K562 (cell line): ENCODE measurements at regions not wholly inside any gene's neighbourhood (a gene's known extent, or its start where the extent isn't known, plus 50 kb on each side); places are given as distances from the start of the nearest gene placed in this dataset.

Experiments
- ATAC-seq: fragments of 200-7000 bp; cut with Tn5 transposase; 3 replicates; pipeline ENCODE4 v1.9.1; 2020; ENCODE audit warnings: moderate library complexity
- BruUV-seq: library from RNA; stranded (reverse); fragments of 400-500 nt; replicated peaks from 2 replicates; lab custom pipeline; 2021; lab: Mats Ljungman, UMichigan
- CTCF ChIA-PET: fragments of 300-600 bp; formaldehyde crosslinking; extraction: SDS; loops from one replicate; lab custom pipeline; 2021; ENCODE audit warnings: low intra/inter-chr PET ratio; lab: Yijun Ruan, JAX
- POLR2A ChIA-PET: fragments of 300-600, 350-650 bp; sonication (Branson Sonifier 250); formaldehyde crosslinking; extraction: SDS; loops from one replicate; lab custom pipeline; 2021; ENCODE audit warnings: antibody characterized with exemption, inconsistent platforms; lab: Yijun Ruan, JAX
- DNase-seq, 4 experiments: peaks; one replicate each; pipeline versions ENCODE4 v3.0.0 to v3.0.0-alpha.2; 2011 to 2018; ENCODE audit warnings: low spot score in 3 of 4, mixed read lengths in 3 of 4; ENCODE audit errors: extremely low read depth in 1 of 4
- FAIRE-seq: peaks from 2 replicates; lab custom pipeline; 2011; peaks lifted over from hg19 to GRCh38; lab: Jason Lieb, UNC
- H2AFZ ChIP-seq: 2 replicates; pipeline ENCODE4 v1.6.0; 2011; ENCODE audit warnings: low read depth, low read length, control low read depth, inconsistent platforms
- H3K27ac ChIP-seq: fragments of 200-600 bp; 3 replicates; pipeline ENCODE4 v1.8.0; 2011; ENCODE audit warnings: low read depth, mild to moderate bottlenecking, control low read depth, inconsistent platforms, low read length, moderate library complexity, mixed read lengths; ENCODE audit errors: extremely low read depth
- H3K27me3 ChIP-seq, 2 experiments: fragments of 300-600 bp in 1 of 2; 2 replicates in 1 of 2; 3 replicates in 1 of 2; pipeline versions ENCODE4 v1.6.0 to v1.8.0; 2011; ENCODE audit warnings: inconsistent platforms in 2 of 2, low read length in 2 of 2, mild to moderate bottlenecking in 1 of 2, mixed read lengths in 1 of 2, moderate library complexity in 1 of 2; ENCODE audit not compliant: control insufficient read depth in 2 of 2, insufficient read depth in 2 of 2
- H3K36me3 ChIP-seq: fragments of 300-600 bp; 3 replicates; pipeline ENCODE4 v1.8.0; 2011; ENCODE audit warnings: mild to moderate bottlenecking, low read length, inconsistent platforms; ENCODE audit not compliant: control insufficient read depth, insufficient read depth
- H3K4me1 ChIP-seq, 2 experiments: fragments of 200-600 bp in 1 of 2; replicated peaks in 1 of 2; 2 replicates in 1 of 2; 3 replicates in 1 of 2; pipeline versions ENCODE4 v1.5.1 to v1.8.0; 2011; ENCODE audit warnings: inconsistent platforms in 2 of 2, low read length in 2 of 2, mild to moderate bottlenecking in 1 of 2, mixed read lengths in 1 of 2, moderate library complexity in 1 of 2; ENCODE audit not compliant: control insufficient read depth in 2 of 2, insufficient read depth in 2 of 2
- H3K4me2 ChIP-seq: 2 replicates; pipeline ENCODE4 v1.6.1; 2011; ENCODE audit warnings: low read length, control low read depth, inconsistent platforms, mixed read lengths; ENCODE audit not compliant: insufficient read depth
- H3K4me3 ChIP-seq: fragments of 200-600 bp; sonication (generic), shearing (Covaris generic); 2 replicates; pipeline ENCODE4 v1.5.1; 2016; ENCODE audit warnings: control low read depth, inconsistent platforms
- H3K79me2 ChIP-seq: fragments of 200-600 bp; 3 replicates; pipeline ENCODE4 v1.8.0; 2011; ENCODE audit warnings: low read length, inconsistent platforms; ENCODE audit not compliant: control insufficient read depth, insufficient read depth
- H3K9ac ChIP-seq, 2 experiments: 2 replicates each; pipeline versions ENCODE4 v1.6.0 to v1.6.1; 2011; ENCODE audit warnings: low read depth in 2 of 2, low read length in 2 of 2, control low read depth in 1 of 2, inconsistent platforms in 1 of 2, mild to moderate bottlenecking in 1 of 2, mixed read lengths in 1 of 2; ENCODE audit not compliant: insufficient read depth in 1 of 2
- H3K9me1 ChIP-seq: one replicate; pipeline ENCODE4 v1.6.0; 2011; ENCODE audit warnings: inconsistent platforms, mild to moderate bottlenecking, low read length, moderate library complexity; ENCODE audit not compliant: control insufficient read depth, insufficient read depth
- H3K9me3 ChIP-seq: replicated peaks from 2 replicates; pipeline ENCODE4 v1.5.1; 2011; ENCODE audit warnings: low read depth, low read length, inconsistent platforms; ENCODE audit not compliant: control insufficient read depth, insufficient read depth
- H4K20me1 ChIP-seq: replicated peaks from 2 replicates; pipeline ENCODE4 v1.6.1; 2011; ENCODE audit warnings: low read length, inconsistent platforms, mixed read lengths; ENCODE audit not compliant: control insufficient read depth, insufficient read depth
- HDAC1 ChIP-seq, 2 experiments: fragments of 450-650 bp; IDR thresholded peaks; 2 replicates each; pipeline ENCODE4 v1.6.1; 2016 to 2017; ENCODE audit warnings: inconsistent platforms in 1 of 2, mild to moderate bottlenecking in 1 of 2, moderate library complexity in 1 of 2
- HES1 ChIP-seq: fragments of 450-650 bp; IDR thresholded peaks from 2 replicates; pipeline ENCODE4 v1.6.1; 2016; ENCODE audit warnings: low read depth, mild to moderate bottlenecking, moderate library complexity
- KAT8 ChIP-seq: fragments of 450-650 bp; IDR thresholded peaks from 2 replicates; pipeline ENCODE4 v1.6.1; 2016; ENCODE audit warnings: low read depth, mild to moderate bottlenecking
- KDM2B ChIP-seq: fragments of 250-450 bp; sonication (Bioruptor Pico); IDR thresholded peaks from 2 replicates; pipeline ENCODE4 v1.8.0; 2021; ENCODE audit warnings: mild to moderate bottlenecking, moderate library complexity
- KDM5B ChIP-seq: fragments of 200-600 bp; sonication (generic); IDR thresholded peaks from 2 replicates; pipeline ENCODE4 v1.6.1; 2012; ENCODE audit warnings: low read depth, mild to moderate bottlenecking, moderate library complexity, low read length, control low read depth, inconsistent platforms; ENCODE audit not compliant: insufficient replicate concordance
- RBM22 ChIP-seq: fragments of 200-400 bp; formaldehyde crosslinking; IDR thresholded peaks from 2 replicates; pipeline ENCODE4 v1.6.1; 2018; ENCODE audit warnings: low read length, low read depth; ENCODE audit not compliant: poor library complexity, severe bottlenecking
- SMARCA5 ChIP-seq: fragments of 450-650 bp; IDR thresholded peaks from 2 replicates; pipeline ENCODE4 v1.6.1; 2016
- ZBTB12 ChIP-seq: fragments of 250-450 bp; sonication (Bioruptor Pico); IDR thresholded peaks from 2 replicates; pipeline ENCODE4 v1.4.0; 2020
- WGBS: fragments of 100-300 bp; shearing (Covaris generic); methylation state at CpG from one replicate; pipeline ENCODE4 v1.1.6; 2016; ENCODE audit warnings: low coverage, mixed read lengths; ENCODE audit not compliant: insufficient coverage; ENCODE audit errors: missing lambda C conversion rate; 5-methylcytosine and 5-hydroxymethylcytosine counted together
- in situ Hi-C: fragments of 300-500 bp; cut with MboI; formaldehyde crosslinking; loops from 4 replicates; pipeline ENCODE4 v1.15.0; 2018; ENCODE audit warnings: inconsistent platforms, mixed read lengths
- intact Hi-C: fragments of 100-400 bp; cut with micrococcal nuclease; formaldehyde crosslinking; loops from 2 replicates; pipeline ENCODE4 v1.14.2; 2022

GRCh38 chr2:173741759-173742158, 223.4 kb downstream of the SP3 start:
- FAIRE-seq = no peak
- ATAC-seq = no peak
- no TSS peak for BruUV-seq
- DNase-seq = no peak
- 0% methylated on average over 2 of the region's 2 CpGs for WGBS
- Histone ChIP-seq H3K36me3 (no peaks in the 10 kb centered on the region), H3K27ac (no peak overlapping the region), H3K9me1 (no peaks in the 10 kb centered on the region), H3K79me2 (no peaks in the 10 kb centered on the region), H3K4me1 (no peaks in the 10 kb centered on the region), H3K9me3 (no peaks in the 10 kb centered on the region), H3K9ac (no peak overlapping the region), H2AFZ (no peak overlapping the region), H4K20me1 (no peaks in the 10 kb centered on the region), H3K4me3 (no peak overlapping the region), H3K4me2 (no peak overlapping the region), H3K27me3 (peaks cover 17 to 23% of the 10 kb centered on the region in 2 experiments)
- intact Hi-C loops (loop anchor here (10.0 kb wide), 1 partner anchor 603 kb away; no protein-coding TSS in a partner anchor), in situ Hi-C loops (no loop called here)
- CTCF ChIA-PET = no interaction called here
- POLR2A ChIA-PET = no interaction called here
- TF ChIP-seq SMARCA5 (no peak), KDM2B (CRISPR knock-in tag) (no peak), KAT8 (no peak), HDAC1 (IDR thresholded peaks at IDR 0.05) (no peak), KDM5B (no peak), RBM22 (no peak), HES1 (no peak), ZBTB12 (CRISPR knock-in tag) (no peak)
